Endothelial cell of umbilical vein (primary cell): ENCODE measurements at regions not wholly inside any gene's neighbourhood (a gene's known extent, or its start where the extent isn't known, plus 50 kb on each side); places are given as distances from the start of the nearest gene placed in this dataset.

Source experiments
- BruUV-seq: library from RNA; stranded (reverse); fragments of 400-500 nt; replicated peaks from 2 replicates; lab custom pipeline; 2021; lab: Mats Ljungman, UMichigan
- CTCF ChIA-PET: fragments of 300-600, 350-600 bp; sonication (Branson Sonifier 250); formaldehyde crosslinking; loops from one replicate; lab custom pipeline; 2021; ENCODE audit warnings: antibody characterized with exemption, inconsistent platforms; lab: Charles Lee
- POLR2A ChIA-PET: fragments of 300-600, 350-600 bp; sonication (Branson Sonifier 250); formaldehyde crosslinking; loops from one replicate; lab custom pipeline; 2021; ENCODE audit warnings: antibody characterized with exemption, inconsistent platforms; lab: Charles Lee
- DNase-seq: peaks from one replicate; pipeline ENCODE4 v3.0.0-alpha.2; 2011; ENCODE audit warnings: low read depth, low spot score
- FAIRE-seq: peaks from 2 replicates; lab custom pipeline; 2011; peaks lifted over from hg19 to GRCh38; lab: Jason Lieb, UNC
- H2AFZ ChIP-seq: 2 replicates; pipeline ENCODE4 v1.6.0; 2012; ENCODE audit warnings: low read depth, low read length, control low read depth, inconsistent platforms
- H3K27ac ChIP-seq: 2 replicates; pipeline ENCODE4 v1.5.1; 2011; ENCODE audit warnings: low read depth, mild to moderate bottlenecking, control low read depth, low read length, moderate library complexity; ENCODE audit not compliant: insufficient read depth
- H3K27me3 ChIP-seq, 2 experiments: 2 replicates each; pipeline versions ENCODE4 v1.6.0 to v1.6.1; 2011; ENCODE audit warnings: low read length in 2 of 2, mixed read lengths in 1 of 2; ENCODE audit not compliant: control insufficient read depth in 2 of 2, insufficient read depth in 2 of 2
- H3K36me3 ChIP-seq, 2 experiments: 2 replicates in 1 of 2; 3 replicates in 1 of 2; pipeline ENCODE4 v1.5.1; 2011; ENCODE audit warnings: low read length in 2 of 2, mild to moderate bottlenecking in 1 of 2, moderate library complexity in 1 of 2; ENCODE audit not compliant: control insufficient read depth in 2 of 2, insufficient read depth in 2 of 2; ENCODE audit errors: extremely low read depth in 1 of 2
- H3K4me1 ChIP-seq: 3 replicates; pipeline ENCODE4 v1.5.1; 2011; ENCODE audit warnings: mild to moderate bottlenecking, low read length; ENCODE audit not compliant: control insufficient read depth, insufficient read depth; ENCODE audit errors: extremely low read depth
- H3K4me2 ChIP-seq: 2 replicates; pipeline ENCODE4 v1.6.1; 2011; ENCODE audit warnings: low read length, control low read depth, mixed read lengths; ENCODE audit not compliant: insufficient read depth
- H3K4me3 ChIP-seq, 3 experiments: fragments of 200-600 bp in 1 of 3; sonication (generic), shearing (Covaris generic) in 1 of 3; replicated peaks in 1 of 3; 2 replicates each; pipeline ENCODE4 v1.5.1; 2011 to 2016; ENCODE audit warnings: control low read depth in 3 of 3, low read length in 3 of 3, mild to moderate bottlenecking in 2 of 3, inconsistent platforms in 1 of 3, low read depth in 1 of 3, moderate library complexity in 1 of 3; ENCODE audit not compliant: insufficient read depth in 1 of 3
- H3K79me2 ChIP-seq: 2 replicates; pipeline ENCODE4 v1.6.0; 2012; ENCODE audit warnings: low read length, inconsistent platforms; ENCODE audit not compliant: control insufficient read depth, insufficient read depth
- H3K9ac ChIP-seq: replicated peaks from 2 replicates; pipeline ENCODE3; 2011; ENCODE audit warnings: low read length, control low read depth; ENCODE audit not compliant: insufficient read depth; ENCODE audit errors: extremely low read depth
- H3K9me1 ChIP-seq: replicated peaks from 3 replicates; pipeline ENCODE4 v1.6.0; 2011; ENCODE audit warnings: mild to moderate bottlenecking, low read length; ENCODE audit not compliant: control insufficient read depth, insufficient read depth; ENCODE audit errors: extremely low read depth
- H3K9me3 ChIP-seq: replicated peaks from 2 replicates; pipeline ENCODE4 v1.5.1; 2012; ENCODE audit warnings: low read length, inconsistent platforms; ENCODE audit not compliant: control insufficient read depth, insufficient read depth
- H4K20me1 ChIP-seq: replicated peaks from 2 replicates; pipeline ENCODE3; 2011; ENCODE audit warnings: mild to moderate bottlenecking, low read length; ENCODE audit not compliant: control insufficient read depth, insufficient read depth; ENCODE audit errors: extremely low read depth
- EZH2 ChIP-seq: IDR thresholded peaks from 2 replicates; pipeline ENCODE4 v1.6.1; 2012; ENCODE audit warnings: borderline replicate concordance, low read depth, mild to moderate bottlenecking, moderate library complexity, low read length, inconsistent platforms; ENCODE audit not compliant: severe bottlenecking
- FOS ChIP-seq: IDR thresholded peaks from 2 replicates; pipeline ENCODE4 v1.6.1; 2011; ENCODE audit warnings: mild to moderate bottlenecking, low read length, moderate library complexity, borderline replicate concordance; ENCODE audit not compliant: insufficient read depth
- GATA2 ChIP-seq: IDR thresholded peaks from 2 replicates; pipeline ENCODE4 v1.7.0; 2011; ENCODE audit warnings: low read depth, mild to moderate bottlenecking, moderate library complexity, mixed read lengths, low read length; ENCODE audit not compliant: insufficient read length, insufficient read depth
- JUN ChIP-seq: IDR thresholded peaks from 2 replicates; pipeline ENCODE4 v1.6.1; 2011; ENCODE audit warnings: borderline replicate concordance, low read depth; ENCODE audit not compliant: insufficient read length, insufficient read depth
- MAX ChIP-seq: IDR thresholded peaks from 2 replicates; pipeline ENCODE4 v1.6.1; 2011; ENCODE audit not compliant: insufficient read depth, insufficient read length
- MYC ChIP-seq: IDR thresholded peaks from one replicate; pipeline ENCODE4 v1.6.1; 2011; ENCODE audit warnings: mild to moderate bottlenecking, low read depth, low read length
- POLR2A ChIP-seq: IDR thresholded peaks from 2 replicates; pipeline ENCODE4 v1.6.1; 2012; ENCODE audit warnings: low read depth, mild to moderate bottlenecking, control low read depth, low read length
- POLR2AphosphoS5 ChIP-seq: IDR thresholded peaks from 2 replicates; pipeline ENCODE4 v1.6.1; 2012; ENCODE audit warnings: low read depth, mild to moderate bottlenecking, control low read depth, low read length, moderate library complexity; ENCODE audit not compliant: insufficient read depth
- dilution Hi-C: fragments of 300-500 bp; cut with MboI; formaldehyde crosslinking; loops from one replicate; pipeline ENCODE4 v1.15.0; 2019; ENCODE audit warnings: low sequenced_read_pairs; ENCODE audit not compliant: extremely low pct_ligation_motif_present
- intact Hi-C: fragments of 100-400 bp; cut with micrococcal nuclease; formaldehyde crosslinking; loops from one replicate; pipeline ENCODE4 v1.10.0; 2022
- TF ChIP-seq, protein P1 (sequence below), 2 donors: IDR thresholded peaks; 1 replicate in 1 of 2; 2 replicates in 1 of 2; pipeline ENCODE4 v1.5.1; 2011; ENCODE audit warnings: low read length in 2 of 2, mild to moderate bottlenecking in 2 of 2, moderate library complexity in 2 of 2, control low read depth in 1 of 2, inconsistent platforms in 1 of 2, low read depth in 1 of 2; ENCODE audit not compliant: insufficient read depth in 1 of 2; ENCODE audit errors: extremely low read depth in 1 of 2

- Histone ChIP-seq H3K27ac (no peak overlapping the region), H3K9me1 (no peaks in the 10 kb centered on the region), H3K9ac (no peak overlapping the region), H3K9me3 (no peaks in the 10 kb centered on the region), H3K36me3 (no peaks in the 10 kb centered on the region), H3K4me3 (no peak overlapping the region), H3K79me2 (no peaks in the 10 kb centered on the region), H3K4me2 (no peak overlapping the region), H3K27me3 (peaks cover 0 to 3% of the 10 kb centered on the region in 2 experiments), H3K4me1 (no peaks in the 10 kb centered on the region), H4K20me1 (no peaks in the 10 kb centered on the region), H2AFZ (no peak overlapping the region)
- FAIRE-seq = no peak
- dilution Hi-C loops = no loop called here
- no peak for TF ChIP-seq GATA2
- no peak for TF ChIP-seq POLR2AphosphoS5
- TF ChIP-seq MYC = no peak
- no peak for TF ChIP-seq FOS
- no peak for TF ChIP-seq EZH2
- no peak for TF ChIP-seq JUN
- no peak for TF ChIP-seq POLR2A
- no peak for TF ChIP-seq MAX
- TF ChIP-seq, protein P1, sequence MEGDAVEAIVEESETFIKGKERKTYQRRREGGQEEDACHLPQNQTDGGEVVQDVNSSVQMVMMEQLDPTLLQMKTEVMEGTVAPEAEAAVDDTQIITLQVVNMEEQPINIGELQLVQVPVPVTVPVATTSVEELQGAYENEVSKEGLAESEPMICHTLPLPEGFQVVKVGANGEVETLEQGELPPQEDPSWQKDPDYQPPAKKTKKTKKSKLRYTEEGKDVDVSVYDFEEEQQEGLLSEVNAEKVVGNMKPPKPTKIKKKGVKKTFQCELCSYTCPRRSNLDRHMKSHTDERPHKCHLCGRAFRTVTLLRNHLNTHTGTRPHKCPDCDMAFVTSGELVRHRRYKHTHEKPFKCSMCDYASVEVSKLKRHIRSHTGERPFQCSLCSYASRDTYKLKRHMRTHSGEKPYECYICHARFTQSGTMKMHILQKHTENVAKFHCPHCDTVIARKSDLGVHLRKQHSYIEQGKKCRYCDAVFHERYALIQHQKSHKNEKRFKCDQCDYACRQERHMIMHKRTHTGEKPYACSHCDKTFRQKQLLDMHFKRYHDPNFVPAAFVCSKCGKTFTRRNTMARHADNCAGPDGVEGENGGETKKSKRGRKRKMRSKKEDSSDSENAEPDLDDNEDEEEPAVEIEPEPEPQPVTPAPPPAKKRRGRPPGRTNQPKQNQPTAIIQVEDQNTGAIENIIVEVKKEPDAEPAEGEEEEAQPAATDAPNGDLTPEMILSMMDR (IDR thresholded peaks at IDR 0.05; ENCODE audit: extremely low read depth in 1 of 2, insufficient read depth in 1 of 2, low read depth in 1 of 2, low read length in 2 of 2) = no peak
- CTCF ChIA-PET = interaction anchor here (0.6 to 2.2 kb wide), 4 partner anchors 8 to 722 kb away, joined by 3 to 5 read pairs (median 4); no protein-coding TSS in a partner anchor
- intact Hi-C loops = no loop called here
- POLR2A ChIA-PET = no interaction called here
- no peak for DNase-seq
- no TSS peak for BruUV-seq
Observed at GRCh38 chr15:69744391-69745162, 292.0 kb downstream of the RPLP1 start.
